NCI-H2107 treated with DMSO at 0.1 percent for 48 hours (cell line): ENCODE measurements at regions not wholly inside any gene's neighbourhood (a gene's known extent, or its start where the extent isn't known, plus 50 kb on each side); places are given as distances from the start of the nearest gene placed in this dataset.

Experiments used
- DNase-seq: peaks from one replicate; lab custom pipeline; 2025; ENCODE audit not compliant: unreplicated experiment; lab: John Stamatoyannopoulos, UW

DNA sequence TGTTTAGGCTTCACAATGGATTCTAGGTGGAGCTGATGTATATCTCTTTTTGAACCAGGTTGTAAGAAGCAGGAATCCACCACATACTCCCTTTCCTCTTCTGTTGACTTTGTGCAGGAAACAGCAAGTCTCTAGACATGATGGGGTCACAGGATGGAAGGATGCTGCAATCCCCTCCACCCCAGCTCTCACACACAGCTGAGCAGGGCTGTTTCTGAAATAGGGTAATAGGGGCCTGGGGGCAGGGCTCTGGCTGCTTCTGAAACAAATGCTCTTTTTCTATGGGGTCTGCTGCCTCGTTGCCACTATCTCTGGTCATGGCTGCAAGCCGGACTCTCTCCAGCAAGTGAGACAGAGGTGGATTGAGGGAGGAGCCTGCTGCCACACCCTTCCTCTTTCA, 148.9 kb downstream of the SOX11 start:
- DNase-seq = no peak

DNA sequence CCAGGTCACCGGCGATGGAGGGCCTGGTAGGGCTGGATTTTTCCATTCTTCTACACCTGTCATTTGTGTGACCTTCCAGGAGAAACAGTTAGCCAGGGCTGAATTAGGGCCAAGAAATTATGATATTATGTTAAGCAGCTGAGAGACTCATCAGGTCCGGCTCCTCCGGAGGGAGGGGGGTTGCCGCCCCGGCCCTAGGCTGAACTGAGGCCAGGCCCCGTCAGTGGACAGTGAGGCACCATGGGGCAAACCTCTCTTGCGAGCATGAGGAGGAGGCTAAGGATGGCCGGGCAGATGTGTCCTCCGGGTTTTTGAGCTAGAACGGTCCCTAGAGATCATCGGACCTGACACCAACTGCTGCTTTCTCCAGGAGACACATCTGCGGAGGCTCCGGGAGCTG, 150.1 kb downstream of the SOX11 start:
- no peak for DNase-seq

DNA sequence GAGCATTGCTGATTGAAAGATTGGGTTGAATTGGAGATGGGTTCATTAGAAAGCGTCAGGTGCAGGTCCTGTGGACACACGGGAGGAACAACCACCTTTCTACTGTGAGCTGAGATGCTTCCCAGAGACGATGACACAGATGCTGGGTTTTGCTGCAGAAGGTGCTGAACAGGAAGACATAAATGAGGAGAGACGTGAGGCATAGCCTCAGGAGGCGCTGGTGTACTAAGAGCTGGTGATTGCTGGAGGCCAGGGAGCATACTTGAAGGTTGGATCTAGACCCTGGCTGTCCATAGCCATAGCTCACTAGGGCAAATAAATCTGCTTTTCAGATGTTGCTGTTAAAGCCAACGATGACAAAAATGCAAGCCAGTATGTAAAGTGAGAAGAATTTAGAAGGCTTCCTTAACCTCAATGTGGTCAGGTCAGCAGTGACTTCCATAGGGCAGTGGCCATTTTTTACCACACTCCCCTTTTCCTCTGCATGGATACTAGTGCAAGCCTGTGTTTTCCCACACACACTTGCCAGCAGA, 153.7 kb downstream of the SOX11 start:
- DNase-seq = no peak

DNA sequence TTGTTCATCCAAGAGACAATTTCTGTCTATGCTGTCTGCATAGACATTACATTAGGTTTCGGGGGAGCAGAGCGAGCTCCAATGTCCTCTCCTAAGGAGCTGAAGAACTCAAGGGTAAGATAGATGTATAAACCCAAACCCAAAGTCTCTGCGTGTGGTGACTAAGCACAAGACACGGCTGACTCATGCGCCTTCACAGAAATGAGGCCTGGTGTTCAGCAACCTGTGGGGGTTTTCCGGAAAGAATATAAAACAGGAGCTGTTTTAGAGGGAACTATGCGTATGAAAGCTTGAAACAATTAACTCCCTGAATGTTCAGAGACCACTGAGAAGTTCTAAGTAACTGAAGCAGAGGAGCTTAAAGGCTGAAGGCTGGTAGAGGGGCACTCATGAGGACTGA, 154.7 kb downstream of the SOX11 start:
- no peak for DNase-seq

DNA sequence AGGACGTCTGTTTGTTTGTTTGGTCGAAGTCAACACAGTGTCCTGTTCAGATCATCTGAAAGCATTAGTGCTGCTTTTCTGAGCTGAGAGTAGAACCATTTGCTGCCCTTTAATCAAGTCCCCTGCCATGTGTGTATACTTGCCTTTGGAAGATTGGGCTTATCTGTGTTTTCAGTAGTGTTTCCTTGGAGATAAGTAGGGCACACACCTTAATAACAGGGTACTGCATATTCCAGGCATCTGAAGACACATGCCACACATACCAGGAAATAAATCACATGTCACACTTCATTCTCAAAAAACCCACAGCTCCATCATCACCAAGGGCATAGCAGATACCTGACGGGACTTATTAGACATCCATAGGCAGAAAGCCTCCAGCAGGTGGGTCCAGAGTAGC, 157.4 kb downstream of the SOX11 start:
- no peak for DNase-seq

DNA sequence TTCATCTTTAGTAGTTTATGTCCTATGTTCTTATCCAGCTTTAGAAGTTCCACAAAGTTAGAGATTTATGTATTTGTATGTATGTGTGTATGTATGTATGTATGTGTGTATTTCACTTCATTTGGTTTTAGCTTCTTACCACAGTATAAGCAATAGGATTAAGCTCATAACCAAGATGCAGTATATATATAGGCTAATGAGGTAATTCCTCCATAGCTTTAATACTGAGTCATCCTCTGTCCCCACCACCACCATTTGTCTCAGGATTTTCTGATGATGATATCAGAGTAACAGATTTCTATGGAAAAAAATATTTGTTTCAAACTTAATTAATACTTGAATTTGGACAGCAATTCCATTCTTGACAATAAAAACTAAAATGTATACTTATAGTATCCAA, 159.2 kb downstream of the SOX11 start:
- no peak for DNase-seq

DNA sequence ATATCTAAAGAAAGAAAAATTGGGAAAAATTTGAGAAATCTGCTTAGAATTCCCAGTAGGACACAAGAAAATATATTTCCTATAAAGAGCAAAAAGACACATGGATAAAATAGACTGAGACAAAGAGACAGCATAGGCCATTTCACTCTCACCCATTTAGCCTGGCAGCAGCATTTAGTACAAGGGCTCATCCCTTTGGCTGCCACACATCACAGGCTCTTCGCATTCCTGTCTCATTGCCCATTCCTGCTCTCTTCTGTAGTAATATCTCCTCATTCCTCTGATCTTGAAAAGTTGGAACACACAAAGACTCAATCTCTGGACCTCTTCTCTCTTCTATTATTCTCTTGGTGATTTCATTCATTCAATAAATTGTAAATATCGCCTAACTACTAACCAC, 162.6 kb downstream of the SOX11 start:
- DNase-seq = no peak

DNA sequence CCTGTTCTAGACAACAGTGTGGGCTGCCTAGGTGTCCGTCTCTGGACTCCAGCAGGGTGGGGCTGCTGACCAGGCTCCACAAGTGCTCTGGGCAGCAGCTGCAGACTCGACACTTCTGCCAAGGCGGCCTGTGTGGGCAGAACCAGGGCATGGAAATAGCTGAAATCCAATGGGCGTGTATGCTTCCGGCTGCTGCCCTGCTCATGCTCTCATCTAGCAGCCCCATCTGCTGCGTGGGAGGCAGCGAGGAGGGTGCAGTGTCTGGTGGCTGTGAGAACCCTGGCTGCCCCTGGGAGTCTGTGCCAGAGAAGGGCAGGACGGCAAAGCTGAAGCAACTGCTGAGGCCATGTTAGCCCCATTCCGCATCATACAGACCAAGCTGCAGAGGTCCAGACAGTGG, 174.9 kb downstream of the SOX11 start:
- no peak for DNase-seq

DNA sequence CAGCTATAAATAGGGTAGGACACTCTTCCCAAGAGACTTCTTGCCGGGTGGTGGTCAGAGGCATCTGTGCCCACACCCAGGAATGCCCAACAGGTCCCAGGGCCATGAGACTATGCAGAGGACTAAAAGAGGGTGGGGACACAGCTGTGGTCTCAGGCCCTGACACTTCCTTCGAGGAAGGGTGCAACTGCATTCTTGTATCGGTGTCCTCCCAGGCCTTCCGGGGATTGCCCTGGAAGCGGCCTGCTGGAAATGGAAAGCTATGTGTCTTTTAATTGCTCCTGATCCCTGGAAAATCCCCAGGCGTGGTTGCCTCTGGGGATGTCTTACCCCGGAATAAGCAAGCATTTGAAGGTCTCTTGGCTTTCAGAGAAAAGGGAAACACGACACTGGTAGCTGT, 176.7 kb downstream of the SOX11 start:
- DNase-seq = no peak

DNA sequence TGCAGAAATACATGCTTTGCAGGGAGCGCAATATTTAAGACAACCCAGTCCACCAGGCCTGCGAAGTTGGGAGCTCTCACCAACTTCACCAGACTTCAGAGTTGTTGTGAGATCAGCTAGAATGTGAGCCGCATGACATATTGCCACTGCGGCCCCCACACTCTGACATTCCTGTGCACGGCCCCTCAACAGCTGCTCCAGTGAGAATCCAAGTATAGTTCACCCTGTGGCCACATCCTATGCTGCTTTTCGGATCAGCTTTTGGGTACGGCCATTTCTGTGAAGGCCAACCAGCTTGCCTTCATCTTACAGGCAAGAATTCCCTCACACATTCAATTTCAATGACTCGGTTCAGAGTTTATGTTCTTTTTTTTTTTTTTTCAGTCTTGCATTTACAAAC, 177.8 kb downstream of the SOX11 start:
- DNase-seq = no peak

DNA sequence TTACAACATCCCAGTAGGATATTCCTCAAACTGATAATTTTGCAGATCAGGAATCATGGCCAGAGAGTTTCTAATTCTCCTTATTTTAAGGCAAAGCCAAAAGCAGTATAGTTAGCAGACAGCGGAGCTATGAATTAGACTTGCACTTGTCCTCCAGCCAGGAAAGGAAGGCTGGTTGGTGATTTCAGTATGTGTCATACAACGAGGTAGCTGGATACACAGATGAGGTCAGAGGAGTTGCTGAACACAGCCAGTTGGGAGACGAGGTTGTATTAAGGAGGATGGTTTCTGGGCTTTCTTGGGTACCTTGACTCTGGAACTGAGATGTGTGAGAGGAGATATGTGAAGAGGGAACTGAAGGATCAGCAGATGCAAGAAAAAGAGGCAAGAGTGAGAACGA, 185.2 kb downstream of the SOX11 start:
- no peak for DNase-seq

DNA sequence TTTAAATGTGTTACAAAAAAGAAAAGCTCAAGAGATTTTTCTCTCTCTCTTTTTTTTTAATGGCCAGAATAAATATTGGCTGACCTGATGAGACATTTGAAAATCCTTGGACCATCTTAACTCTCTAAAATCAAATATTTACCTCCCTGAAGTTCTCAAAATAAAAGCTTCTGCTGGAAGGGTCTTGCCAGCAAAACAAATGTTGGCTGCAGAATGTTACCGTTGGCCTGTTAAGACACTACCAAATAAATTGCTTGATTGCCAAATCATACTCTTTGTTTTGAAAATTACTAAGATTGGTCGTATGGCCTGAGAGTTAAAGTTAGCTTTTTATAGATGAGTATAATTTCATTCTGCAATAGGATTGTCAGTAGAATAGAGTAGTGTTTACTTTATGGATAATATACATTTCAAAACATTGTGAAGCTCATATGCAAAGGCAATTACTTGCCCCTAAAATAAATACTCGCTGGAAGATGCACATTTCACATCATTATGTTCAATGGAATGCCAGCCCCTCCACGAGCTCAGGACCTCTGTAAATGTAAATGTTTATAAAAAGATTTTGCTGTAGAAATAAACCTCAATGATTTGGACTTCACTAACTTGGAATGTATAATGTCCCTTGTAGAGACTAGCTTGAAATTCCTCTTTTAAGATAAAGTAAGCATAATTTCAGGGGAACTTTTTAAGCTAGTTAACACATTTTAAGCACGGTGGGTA, 193.4 kb downstream of the SOX11 start:
- no peak for DNase-seq

DNA sequence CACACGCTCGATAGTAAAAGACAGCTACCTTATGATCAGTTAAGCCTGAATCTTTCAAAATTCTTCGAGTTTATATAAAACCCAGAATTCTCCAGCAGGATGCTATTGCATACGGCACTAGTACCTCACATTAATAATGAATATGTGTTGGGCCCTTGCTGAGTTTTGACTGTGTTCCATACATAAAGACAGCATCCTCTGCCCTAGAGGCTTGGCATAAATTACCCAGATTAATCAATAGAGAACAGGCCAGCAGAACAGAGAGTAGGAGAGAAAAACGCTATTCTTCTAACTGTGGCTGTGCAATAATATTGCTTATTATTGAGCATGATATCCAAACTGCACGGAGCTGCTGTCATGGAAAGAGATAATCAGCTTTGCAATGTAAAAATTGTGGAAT, 194.3 kb downstream of the SOX11 start:
- no peak for DNase-seq

DNA sequence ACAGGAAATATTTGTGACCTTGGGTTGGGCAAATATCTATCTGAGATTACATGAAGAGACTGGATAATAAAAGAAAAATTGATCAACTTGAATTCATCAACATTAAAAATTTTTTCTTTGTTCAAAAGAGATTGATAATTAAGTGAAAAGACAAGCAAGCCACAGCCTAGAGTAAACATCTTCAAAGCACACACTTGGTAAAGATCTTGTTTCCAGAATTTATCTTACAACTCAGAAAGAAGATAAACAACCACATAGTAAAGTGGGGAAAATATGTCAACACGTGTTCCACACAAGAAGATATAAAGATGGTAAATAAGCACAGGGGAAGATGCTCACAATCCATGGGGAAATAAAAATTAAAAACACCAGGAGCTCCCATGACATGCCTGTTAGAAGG, 195.9 kb downstream of the SOX11 start:
- no peak for DNase-seq

DNA sequence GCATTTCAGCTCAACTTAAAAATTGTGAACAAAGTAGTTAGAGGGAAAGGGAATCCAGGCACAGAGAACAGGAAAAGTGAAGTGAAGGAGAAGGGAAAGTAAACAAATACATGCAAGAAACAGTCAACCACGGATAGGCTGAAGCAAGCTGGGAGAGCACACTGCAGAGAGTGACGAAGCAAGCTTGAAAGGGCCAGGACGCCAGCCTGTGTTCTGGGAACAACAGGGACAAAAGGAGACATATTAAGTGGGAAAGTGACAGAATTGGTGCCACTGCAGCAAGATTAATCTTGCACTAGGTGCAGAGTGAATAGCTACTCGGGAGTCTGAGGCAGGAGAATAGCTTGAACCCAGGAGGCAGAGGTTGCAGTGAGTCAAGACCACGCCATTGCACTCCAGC, 197.3 kb downstream of the SOX11 start:
- DNase-seq = no peak

DNA sequence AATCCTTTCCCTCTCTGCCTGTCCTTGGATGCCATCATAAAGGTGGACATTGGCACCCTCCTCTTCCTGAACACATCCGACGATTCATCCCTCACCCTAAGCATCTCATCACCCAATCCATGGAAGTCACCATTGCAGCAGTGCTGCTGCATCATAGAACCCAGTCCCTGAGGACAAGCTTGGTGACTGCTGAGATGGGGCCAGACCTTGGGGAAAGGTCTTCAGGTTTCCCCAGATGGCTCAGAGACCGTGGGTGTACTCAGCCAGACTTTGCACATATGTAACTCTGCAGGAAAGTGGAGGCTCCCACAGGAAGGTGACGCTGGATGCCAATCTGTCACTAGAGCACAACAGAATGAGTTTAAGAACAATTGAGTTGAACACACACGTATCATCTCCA, 202.2 kb downstream of the SOX11 start:
- DNase-seq = no peak

DNA sequence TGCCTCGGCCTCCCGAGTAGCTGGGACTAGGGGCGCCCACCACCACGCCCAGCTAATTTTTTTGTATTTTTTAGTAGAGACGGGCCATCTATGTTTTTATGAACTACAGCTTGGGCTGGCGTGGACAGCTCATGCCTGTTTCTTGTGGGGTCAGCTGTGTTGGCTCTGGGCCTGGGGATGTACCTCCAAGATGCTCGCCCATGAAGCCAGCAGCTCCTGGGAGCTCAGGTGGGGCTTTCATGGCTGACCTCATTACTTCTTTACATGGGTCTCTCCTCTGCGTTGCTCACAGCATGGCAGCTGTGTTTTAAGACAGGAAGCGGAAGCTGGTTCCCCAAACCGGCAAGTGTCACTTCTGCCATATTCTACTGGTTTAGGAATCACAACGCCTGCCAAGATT, 203.1 kb downstream of the SOX11 start:
- no peak for DNase-seq

DNA sequence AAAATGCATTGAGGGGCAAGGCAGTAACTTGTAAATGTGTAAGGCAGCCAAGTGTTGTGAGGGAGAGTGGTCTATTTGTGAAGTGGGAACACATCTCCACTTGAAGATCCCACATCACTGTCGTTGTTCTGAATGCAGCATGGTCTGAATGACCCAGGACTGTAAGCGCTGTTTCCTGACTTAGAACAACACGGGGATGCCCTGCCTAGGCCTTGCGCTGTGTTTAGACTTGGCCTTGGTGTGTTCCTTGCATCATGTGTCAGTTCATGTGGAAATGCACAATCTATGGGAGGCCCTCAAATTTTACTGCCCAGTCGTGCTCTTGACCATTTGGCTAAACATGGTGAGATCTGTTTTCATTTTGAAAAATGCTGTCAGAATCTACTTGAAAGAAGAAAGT, 205.1 kb downstream of the SOX11 start:
- DNase-seq = no peak

DNA sequence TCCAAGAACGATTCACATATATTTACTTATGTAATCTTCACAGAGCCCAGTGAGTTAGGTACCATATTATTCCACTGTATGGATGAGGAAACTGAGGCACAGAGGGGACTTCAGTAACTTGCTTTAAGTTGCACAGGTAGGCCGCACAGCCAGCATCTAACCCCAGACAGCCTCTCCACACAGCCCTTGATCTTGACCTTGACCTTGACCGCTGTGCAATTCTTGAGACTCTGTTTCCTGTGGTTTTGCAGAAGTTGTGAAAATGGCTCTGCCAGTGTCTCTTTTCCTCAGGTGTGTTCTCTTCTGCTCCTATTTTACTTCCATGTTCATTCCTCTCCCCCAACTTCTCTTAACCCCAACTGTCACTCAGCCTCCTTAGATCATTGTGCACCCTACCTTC, 206.5 kb downstream of the SOX11 start:
- DNase-seq = no peak

DNA sequence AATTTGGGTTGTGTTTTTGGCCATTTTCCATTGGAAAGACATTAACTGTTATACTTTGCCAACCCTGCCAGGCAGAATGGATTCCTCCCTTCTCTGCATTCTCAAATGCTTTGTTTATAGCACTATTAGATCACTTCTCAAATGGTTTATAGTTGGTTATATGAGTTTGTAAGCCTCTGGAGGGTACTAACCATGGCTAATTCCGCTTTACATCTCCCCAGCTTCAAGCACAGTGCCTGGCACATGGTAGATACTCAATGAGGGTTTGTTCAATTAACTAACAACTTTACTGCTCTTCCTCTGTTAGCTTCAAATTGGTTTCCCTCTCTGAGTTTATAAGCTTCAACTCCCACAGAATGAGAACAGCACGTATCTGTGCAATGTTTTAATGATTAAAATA, 213.5 kb downstream of the SOX11 start:
- no peak for DNase-seq

DNA sequence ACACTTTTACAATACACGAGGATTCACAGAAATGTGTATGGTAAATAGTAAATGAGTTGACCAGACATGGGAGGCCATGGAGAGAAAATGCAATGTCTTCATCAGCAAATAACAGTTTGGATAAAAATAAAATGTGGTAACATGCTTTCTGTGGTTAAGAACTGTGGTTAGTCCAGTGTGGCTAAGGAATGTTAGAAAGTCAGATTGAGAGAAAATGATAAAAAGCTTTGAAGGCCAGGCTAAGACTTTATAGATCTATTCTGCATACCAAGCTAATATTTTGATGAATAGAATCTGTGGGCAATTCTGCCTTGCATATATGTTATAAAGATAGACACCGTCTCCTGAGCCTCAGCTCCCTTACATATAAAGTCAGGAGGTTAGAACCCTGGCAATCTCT, 215.9 kb downstream of the SOX11 start:
- no peak for DNase-seq

DNA sequence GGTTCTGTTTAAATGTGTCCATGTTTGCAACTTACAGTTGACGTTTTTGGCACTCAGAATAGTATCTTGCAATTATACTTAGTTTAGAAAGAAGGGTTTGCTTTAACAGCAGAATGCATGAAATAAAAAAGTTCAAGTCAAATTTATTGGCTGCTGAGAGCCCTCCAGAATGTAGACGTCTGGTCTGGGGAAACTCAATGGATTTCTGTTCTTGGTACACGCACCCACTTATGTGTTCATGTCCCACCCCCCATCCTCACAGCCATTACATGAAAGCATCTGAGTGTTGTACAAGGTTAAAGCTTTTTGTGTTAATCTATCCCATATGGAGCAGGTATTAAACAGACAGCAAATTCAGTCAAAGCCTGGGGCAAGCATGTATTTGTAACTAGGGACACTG, 219.5 kb downstream of the SOX11 start:
- no peak for DNase-seq

DNA sequence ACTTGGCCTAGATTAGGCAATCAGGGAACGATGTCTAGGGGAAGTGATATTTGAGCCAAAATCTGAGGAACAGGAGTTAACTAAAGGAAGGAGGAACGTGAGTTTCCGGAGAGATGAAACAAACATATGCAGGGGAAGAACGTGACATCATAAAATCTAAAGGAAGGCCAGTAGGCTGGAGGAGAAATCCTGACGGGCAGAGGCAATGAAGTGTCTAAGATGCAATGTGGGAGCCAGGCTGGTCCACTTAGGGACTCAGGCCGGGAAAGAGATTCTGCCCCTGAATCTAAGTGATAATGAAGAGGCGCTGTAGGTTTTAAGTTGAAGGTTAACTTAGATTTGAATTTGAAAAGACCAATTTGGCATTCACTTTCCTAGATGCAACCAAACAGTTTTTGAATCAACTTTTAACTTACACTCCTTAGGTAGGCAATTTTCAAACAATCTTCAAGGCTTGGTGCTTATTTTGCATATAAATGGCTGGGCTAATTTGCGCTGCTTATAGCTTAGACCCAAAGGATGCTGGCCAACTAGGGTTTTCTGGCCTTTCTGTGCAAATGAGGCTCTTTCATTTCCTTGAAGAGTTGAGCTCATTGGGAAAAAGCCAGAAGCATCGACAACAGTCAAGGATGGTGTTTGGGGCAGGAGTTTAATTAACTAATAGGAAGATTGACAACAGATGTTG, 221.7 kb downstream of the SOX11 start:
- no peak for DNase-seq
